NCI-H2227 (cell line): ENCODE measurements at regions not wholly inside any gene's neighbourhood (a gene's known extent, or its start where the extent isn't known, plus 50 kb on each side); places are given as distances from the start of the nearest gene placed in this dataset.
"Not testable (repeated sequence)": the region's sequence is repeated elsewhere in the genome, so short reads cannot be mapped to it uniquely, and the experiment has no call there.

Experiments used
- DNase-seq: peaks from one replicate; lab custom pipeline; 2025; ENCODE audit not compliant: unreplicated experiment; lab: John Stamatoyannopoulos, UW

DNA sequence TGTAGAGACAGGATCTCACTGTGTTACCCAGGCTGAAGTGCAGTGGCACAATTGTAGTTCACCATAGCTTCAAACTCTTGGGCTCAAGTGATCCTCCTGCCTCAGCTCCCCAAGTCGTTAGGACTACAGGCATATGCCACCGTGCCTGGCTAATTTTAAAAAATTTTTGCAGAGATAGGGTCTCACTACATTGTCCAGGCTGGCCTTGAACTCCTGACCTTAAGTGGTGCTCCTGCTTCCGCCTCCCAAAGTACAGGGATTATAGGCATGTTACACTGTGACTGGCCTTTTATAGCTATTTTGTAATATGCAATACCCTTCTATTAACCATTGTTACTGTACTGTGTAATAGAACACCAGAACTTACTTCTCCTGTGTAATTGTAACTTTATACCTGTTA is 139.3 kb upstream of the ZNF267 start:
- no peak for DNase-seq

DNA sequence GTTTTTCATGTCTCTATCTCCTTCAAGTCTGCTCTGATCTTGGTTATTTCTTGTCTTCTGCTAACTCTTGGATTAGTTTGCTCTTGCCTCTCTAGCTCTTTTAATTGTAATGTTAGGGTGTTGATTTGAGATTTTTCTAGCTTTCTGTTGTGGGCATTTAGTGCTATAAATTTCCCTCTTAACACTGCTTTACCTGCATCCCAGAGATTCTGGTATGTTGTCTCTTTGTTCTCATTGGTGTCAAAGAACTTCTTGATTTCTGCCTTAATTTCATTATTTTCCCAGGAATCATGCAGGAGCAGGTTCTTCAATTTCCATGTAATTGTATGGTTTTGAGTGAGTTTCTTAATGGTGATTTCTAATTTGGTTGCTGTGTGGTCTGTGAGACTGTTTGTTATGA is 128.5 kb upstream of the ZNF267 start:
- not testable (repeated sequence) for DNase-seq

DNA sequence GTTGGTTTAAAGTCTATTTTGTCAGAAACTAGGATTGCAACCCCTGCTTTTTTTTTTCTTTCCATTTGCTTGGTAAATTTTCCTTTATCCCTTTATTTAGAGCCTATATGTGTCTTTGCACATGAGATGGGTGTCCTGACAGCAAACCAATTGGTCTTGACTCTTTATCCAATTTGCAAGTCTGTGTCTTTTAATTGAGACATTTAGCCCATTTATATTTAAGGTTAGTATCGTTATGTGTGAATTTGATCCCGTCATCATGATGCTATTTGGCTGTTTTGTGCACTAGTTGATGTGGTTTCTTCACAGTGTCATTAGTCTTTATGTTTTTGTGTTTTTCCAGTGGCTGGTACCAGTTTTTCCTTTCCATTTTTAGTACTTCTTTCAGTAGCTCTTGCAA is 127.7 kb upstream of the ZNF267 start:
- no peak for DNase-seq

DNA sequence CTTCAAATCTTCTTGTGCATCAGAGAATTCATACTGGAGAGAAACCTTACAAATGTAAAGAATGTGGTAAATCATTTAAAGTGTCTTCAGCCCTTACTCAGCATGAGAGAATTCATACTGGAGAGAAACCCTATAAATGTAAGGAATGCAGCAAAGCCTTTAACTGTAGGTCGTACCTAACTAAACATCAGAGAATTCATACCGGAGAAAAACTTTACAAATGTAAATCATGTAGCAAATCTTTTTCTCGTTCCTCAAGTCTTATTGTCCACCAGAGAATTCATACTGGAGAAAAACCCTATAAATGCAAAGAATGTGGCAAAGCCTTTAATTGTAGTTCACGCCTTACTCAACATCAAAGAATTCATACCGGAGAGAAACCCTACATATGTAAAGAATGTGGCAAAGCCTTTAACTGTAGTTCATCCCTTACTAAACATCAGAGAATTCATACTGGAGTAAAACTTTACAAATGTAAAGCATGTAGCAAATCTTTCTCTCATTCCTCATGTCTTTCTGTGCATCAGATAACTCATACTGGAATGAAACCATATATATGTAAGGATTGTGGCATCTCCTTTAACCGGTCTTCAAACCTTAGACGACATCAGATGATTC is 118.5 kb upstream of the ZNF267 start:
- no peak for DNase-seq

DNA sequence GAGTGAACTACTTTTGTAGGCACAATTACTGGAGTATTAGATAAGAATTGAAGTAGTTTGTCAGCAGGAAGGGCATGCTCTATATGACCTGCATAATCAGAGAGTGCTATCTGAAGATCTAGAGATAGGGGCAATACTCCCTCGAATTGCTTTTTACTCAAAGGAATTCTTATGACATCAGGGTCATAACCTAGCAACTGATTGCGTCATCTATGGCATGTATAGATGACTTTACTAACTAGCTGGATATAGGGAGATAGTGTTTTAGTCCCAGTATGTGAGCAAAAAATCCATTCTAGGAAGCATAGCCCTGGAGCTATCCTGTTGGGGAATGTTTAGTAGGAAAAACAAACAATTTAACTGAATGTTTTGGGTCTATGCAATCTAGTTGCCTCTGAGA is 109.5 kb upstream of the ZNF267 start:
- DNase-seq = no peak

DNA sequence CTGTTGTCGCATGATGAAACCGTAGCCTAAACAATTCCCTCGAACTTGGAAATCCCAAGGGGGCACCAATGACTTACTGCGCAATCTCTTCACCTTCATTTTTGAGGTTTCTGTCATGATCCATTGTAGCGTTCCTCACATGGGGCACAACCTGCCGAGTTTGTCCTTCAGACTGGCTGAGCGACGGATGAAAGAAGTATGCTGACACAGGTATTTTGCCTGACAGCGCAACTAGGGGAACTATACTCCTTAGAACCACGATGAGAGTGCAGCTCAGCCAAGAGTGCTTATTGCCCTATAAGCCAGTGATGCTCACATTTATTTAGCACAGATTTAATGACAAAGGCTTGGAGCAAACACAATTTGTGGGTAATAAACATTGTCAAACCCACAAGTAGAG is 106.3 kb upstream of the ZNF267 start:
- DNase-seq = no peak

DNA sequence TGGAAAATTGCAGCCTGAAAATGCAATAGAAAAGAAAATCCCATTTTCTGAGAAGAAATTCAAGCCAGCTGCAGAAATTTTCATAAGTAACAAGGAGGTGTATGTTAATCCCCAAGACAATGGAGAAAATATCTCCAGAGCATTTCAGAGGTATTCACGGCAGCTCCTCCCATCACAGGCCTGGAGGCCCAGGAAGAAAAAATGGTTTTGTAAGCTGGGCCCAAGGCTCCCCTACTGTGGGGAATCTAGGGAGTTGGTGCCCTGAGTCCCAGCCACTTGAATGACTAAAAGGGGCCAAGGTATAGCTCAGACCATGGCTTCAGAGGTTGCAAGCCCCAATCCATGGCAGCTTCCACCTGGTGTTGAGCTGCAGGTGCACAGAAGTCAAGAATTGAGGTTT is 93.3 kb upstream of the ZNF267 start:
- DNase-seq = no peak

DNA sequence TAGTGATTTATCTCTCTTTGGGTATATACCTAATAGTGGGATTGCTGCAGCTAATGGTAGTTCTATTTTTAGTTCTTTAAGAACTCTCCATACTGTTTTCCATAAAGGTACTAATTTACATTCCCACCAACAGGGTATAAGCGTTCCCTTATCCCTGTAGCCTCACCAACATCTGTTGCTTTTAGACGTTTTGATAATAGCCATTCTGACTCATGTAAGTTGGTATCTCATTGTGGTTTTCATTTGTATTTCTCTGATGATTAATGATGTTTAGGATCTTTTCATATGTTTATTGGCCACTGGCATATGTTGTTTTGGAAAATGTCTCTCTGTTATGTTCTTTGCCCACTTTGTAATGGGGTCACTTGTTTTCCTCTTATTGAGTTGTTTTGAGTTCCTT is 88.5 kb upstream of the ZNF267 start:
- no peak for DNase-seq

DNA sequence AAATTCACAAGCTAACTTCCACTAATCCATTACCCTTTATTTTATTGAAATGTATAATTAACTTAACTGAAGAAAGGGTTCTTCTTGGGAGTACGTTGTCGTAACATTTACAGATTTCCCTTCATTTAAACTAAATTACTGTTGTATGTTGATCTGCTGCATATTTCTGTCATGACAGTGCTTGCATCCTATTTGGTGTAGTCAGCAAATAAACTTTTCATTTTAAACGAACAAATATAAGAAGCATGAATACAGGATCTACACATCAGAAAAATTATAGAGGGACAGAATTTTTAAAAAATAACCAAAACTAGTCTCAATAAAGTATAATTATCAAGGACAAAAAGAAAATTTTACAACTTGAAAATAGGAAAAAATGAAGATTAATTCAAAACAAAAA is 66.5 kb upstream of the ZNF267 start:
- no peak for DNase-seq

DNA sequence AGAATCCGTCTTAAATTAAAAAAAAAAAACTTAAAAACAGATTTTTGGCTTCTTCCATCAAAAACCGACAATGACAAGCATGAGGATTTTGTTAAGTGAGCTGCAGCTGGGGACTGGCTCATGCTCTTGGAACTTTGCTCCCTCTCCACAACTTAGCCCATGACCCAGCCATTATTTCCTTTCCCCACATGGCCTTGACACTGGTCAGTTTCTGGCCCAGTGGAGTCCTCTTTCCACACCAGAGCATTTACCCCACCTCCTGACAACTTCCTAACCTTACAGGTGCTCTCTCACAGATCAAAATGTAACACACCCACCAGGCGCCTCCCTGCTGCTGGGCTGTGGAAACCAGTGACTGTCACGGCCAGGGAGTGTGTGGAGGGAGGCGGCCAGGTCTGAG is 62.7 kb upstream of the ZNF267 start:
- no peak for DNase-seq

DNA sequence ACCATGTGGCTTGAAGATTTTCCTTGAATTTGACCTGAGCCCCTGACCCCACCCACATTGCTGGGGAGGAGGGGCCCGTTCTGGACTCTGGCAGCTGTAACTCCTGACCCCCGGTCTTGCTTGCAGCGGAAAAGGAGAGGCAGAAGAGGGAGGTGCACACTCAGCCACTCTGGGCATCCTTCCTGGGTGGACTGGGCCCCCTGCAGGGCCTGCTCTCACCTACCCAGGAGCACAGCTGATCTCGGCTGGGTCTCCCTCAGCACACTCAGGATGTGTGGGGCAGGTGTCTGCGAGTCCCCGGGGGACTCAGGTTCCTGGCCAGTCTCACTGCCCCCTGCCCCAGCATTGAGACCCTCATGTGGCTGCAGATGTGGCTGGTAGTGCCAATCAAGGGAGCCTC is 57.5 kb upstream of the ZNF267 start:
- not testable (repeated sequence) for DNase-seq

DNA sequence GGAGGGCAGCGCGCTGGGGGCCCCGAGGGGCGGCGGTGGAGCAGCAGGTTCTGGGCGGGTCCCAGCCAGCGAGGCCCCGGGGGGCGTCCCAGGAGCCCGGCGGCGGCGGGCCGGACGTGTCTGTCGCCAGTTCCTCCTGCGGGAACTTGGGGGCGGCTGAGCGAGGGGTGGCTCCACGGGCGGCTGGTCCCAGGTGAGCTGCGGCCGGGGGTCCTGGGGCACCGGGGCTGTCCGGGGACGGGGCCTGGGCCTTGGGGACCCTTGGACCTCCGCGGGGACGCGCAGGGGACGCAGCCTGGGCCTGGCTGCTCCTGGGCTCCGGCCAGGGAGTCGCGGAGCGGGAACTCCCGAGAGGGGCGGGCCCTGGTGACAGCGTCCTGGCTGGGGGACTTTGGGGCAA is 54.2 kb upstream of the ZNF267 start:
- DNase-seq = no peak

DNA sequence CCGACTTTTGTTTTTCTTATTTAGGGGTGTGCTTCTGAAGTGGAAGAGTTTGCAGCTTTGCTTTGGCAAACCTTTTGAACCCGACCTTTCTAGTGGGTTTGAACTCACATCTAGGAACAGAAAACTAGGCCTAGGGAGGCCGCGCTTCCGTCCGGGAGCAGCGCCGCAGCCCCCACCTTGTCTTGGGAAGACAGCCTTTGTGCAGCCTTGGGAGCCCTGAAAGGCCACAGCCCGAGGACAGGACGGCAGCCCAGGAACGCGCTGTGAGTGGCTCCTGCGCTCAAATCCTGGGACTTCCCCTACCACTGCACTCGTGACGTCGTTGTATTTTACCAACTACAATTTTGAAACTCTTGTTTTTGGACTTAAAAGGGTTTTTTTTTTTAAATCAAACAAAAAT is 53.7 kb upstream of the ZNF267 start:
- no peak for DNase-seq
